ENCODE measurements at regions not wholly inside any gene's neighbourhood (a gene's known extent, or its start where the extent isn't known, plus 50 kb on each side); places are given as distances from the start of the nearest gene placed in this dataset.
"Not testable (repeated sequence)": the region's sequence is repeated elsewhere in the genome, so short reads cannot be mapped to it uniquely, and the experiment has no call there.

DNA sequence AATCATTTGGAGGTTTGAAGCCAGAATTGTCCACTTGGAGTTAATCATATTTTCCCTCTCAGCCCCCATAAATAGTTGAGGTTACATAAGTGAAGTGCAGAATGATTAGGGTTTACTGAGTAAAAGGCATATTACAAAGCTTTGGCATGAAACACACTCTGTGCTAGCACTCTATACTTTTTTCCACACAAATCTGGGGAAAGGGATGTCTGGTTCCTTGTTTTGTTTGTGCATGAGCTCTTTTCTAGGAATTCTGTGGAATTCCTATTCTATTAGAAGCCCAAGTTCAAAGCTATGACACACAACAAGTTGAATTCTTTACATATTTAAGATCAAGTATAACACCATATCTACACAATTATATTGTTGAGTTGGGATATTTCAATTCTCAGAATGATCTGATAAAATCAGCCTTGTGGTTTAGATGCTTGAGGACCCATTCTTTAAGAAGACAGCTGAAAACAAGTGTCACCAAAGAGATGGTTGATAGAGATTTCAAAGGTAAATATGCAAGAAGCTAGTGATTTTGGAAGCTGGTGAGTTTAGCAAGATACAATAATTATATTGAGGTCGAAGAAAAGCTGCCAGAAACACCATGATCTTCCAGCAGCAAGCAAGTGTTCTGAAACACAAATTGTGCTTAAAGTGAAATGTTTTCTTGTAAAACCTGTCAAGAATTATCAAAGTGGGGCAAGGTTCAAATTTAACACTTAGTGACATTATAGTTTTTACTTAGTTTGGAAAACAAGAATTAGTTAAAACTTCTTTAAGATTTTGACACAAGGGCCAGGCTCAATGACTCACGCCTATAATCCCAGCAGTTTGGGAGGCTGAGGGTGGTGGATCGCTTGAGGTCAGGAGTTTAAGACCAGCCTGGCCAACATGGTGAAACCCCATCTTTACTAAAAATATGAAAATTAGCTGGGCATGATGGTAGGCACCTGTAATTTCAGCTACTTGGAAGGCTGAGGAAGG lies 122.6 kb downstream of the INHBA start:
- DNase-seq (ENCODE audit: extremely low read depth, low read depth): no peak

- no peak for DNase-seq (ENCODE audit: extremely low read depth, low read depth)
Measured at GRCh38 chr7:41578700-41579099, 124.2 kb downstream of the INHBA start.

- DNase-seq (ENCODE audit: extremely low read depth, low read depth): peak; percentile 72
Measured at GRCh38 chr7:41576166-41576565, 126.7 kb downstream of the INHBA start.

DNA sequence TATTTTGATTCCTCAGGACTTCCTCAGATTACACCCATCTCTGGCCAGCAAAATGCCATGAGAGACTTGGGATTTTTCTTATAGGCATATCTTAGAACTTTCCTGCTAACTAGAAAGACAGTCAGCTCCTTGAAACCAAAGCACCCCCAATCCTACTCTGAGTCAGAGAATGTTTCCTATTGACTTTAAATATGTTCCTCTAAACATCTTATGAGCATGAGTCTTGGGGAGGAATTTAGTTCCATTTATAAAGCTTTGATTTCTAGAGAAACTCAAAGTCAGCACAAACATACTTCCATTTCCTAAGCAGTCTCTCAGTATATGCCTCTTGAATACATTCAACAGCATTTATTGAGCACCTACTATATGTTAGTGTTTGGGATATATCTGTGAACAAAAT lies 128.5 kb downstream of the INHBA start:
- no peak for DNase-seq (ENCODE audit: extremely low read depth, low read depth)

DNA sequence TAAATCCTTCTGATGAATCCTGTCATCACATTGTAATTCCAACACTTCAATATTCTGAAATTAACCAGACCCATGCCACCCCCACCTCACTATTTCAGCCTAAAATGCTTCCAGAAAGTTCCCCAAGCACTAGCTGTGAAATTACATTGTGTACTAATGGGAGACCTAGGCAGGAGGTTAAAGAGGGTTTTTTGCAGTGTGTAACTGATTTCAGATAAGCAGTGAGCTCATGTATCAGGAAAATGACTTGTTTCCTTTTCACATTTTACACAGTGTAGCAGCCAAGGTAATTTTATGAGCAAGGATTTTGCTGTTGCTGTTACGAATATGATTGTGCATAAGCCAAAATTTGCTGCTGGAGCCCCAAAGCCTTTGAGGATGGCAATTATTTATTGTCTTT lies 129.0 kb downstream of the INHBA start:
- no peak for DNase-seq (ENCODE audit: extremely low read depth, low read depth)

- DNase-seq (ENCODE audit: extremely low read depth, low read depth): no peak
Measured at GRCh38 chr7:41573443-41573842, 129.4 kb downstream of the INHBA start.

DNA sequence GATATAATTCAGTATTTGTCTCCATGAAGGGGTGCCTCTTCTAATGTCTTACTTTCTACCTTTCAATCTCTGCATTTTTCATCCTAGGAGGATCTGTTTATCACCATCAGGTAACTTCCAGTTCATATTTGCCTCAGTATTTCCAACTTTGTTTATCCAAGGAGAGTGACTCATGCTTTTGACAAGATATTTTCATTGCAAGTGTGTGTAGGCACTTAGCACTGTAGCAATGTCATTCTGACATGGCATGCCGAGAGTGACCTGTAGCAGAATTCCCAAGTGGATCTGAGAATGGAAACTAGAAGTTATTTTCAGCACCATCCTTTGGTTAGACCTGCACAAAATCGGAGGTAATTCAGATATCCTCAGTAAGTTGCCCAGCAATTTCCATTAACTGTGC lies 129.9 kb downstream of the INHBA start:
- DNase-seq (ENCODE audit: extremely low read depth, low read depth): peak; percentile 90

DNA sequence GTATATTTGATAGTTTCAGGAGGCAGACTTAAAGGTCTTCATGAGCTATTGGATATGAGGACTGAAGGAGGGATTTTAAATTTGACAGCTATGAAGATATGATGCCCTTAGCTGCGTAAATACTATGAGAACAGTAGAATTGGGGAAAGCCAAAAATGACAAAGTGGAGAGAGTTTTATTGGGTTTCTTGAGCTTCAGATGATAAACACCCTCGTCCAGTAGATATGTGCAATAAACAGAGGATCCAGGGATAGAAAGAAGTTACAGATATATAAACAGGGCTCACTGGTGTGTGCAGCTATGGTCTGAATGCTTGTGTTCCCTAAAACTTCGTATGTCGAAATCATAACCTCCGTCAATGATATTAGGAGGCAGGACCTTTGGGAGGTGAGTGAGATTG lies 131.3 kb downstream of the INHBA start:
- DNase-seq (ENCODE audit: extremely low read depth, low read depth): peak; percentile 37

- DNase-seq (ENCODE audit: extremely low read depth, low read depth): peak; percentile 60
Measured at GRCh38 chr7:41570766-41571165, 132.1 kb downstream of the INHBA start.

DNA sequence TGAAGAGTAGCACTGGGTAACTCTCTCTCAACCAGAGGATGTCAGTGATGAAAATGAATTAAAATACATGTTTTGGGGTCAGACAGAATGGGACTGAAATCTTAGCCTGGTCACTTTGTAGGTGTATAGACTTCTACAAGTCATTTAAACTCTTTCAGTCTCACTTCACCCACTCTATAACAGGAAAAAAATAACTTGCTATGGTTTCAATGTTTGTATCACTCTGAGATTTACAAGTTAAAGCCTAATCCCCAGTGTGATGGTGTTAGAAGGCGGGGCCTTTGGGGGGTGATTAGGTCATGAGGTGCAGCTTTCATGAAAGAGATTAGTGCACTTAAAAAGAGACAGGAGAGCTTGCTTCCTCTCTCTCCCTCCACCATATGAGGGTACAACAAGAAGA lies 134.8 kb downstream of the INHBA start:
- no peak for DNase-seq (ENCODE audit: extremely low read depth, low read depth)

DNA sequence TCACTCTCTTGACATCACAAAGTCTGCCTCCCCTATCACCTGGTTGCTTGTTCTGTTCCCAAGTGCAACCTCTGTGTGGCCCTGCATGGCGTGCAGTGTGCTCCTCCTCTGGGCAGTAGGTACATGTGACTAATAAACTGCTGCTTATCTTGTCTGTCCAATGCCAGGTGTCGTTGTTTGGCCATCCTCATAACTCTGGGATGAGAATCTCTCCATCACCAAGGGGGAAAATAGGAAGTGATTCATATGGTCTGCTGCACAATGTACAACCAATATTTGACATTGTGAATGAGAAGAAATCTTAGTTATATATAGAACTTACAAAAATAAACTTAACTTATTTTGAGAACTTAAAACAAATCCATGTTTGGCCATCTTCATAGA lies 135.2 kb downstream of the INHBA start:
- no peak for DNase-seq (ENCODE audit: extremely low read depth, low read depth)

DNA sequence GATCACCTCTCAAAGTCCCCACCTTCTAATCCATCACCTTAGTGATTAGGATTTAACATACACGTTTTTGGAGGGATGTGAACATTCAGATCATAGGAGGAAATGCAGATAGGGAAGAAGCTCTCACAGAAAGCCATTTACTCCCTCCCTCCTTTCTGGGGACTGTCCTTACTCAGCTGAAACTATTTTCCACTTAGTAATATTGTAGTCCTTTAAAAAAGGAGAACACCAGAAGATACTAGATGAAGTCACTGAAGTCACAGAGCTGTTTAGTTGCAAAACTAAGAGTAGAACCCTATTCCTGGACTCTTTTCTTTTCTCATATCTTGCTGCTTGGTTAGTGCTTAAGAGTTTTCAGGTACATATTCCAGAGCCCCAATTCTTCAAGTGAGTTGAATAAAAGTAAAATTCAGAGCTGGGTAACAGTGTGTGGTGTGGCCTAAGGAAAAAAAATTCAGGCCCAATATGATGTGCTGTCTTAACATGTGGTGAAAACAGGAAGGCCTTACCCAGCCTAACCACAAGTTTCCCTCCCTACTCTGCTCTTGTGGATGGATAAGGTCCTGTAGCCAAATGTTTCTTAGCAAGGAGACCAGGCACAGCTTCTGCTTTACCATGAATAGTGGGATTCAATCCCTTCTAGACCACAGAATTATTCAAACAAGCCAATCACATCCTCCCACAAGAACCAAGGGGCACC lies 135.7 kb downstream of the INHBA start:
- no peak for DNase-seq (ENCODE audit: extremely low read depth, low read depth)

- DNase-seq (ENCODE audit: extremely low read depth, low read depth): no peak
Measured at GRCh38 chr7:41566581-41566980, 136.3 kb downstream of the INHBA start.

- no peak for DNase-seq (ENCODE audit: extremely low read depth, low read depth)
Measured at GRCh38 chr7:41565655-41566054, 137.2 kb downstream of the INHBA start.

GRCh38 chr7:41559426-41559825 lies 143.5 kb downstream of the INHBA start:
- DNase-seq (ENCODE audit: extremely low read depth, low read depth): no peak

- DNase-seq (ENCODE audit: extremely low read depth, low read depth): no peak
Measured at GRCh38 chr7:41554481-41554880, 148.4 kb downstream of the INHBA start.

- DNase-seq (ENCODE audit: extremely low read depth, low read depth): not testable (repeated sequence)
Measured at GRCh38 chr7:41550046-41550445, 152.8 kb downstream of the INHBA start.

DNA sequence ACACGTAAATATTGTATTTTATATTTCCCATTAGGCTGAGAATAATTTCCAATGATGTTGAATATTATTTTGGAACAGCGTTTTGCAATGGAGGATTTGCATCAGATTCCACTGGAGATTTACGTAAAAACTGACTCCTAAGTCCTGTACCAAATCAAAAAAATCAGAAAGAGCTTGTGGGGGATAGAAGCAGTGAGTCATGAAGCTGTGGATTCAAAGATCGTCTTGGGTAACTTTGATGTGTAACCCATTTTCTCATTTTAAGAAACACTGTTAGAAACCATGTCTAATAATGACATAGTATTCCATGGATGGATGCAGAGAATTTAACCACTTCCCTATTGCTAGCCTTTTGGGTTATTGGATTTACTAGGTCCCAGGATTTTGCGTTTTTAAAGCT lies 158.6 kb downstream of the INHBA start:
- no peak for DNase-seq (ENCODE audit: extremely low read depth, low read depth)

DNA sequence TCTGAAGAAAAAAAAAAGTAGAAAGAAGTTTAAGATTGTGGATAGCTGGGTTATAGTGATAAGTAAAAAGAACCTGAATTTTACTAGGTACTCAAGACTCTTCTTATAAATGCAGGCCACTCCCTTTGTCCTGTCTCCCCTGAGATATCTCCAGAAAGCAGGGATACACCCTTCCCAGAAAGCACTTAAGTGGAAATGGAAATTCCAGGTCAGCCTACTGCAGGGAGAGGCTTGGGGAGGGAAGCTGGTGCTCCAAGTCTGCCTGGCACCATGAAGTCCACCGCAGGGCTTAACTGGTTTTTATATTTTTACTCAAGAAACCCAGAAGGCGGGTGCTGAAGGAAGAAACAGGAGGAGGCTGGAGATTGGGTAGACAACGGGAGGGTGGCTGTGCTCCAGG lies 162.3 kb downstream of the INHBA start:
- DNase-seq (ENCODE audit: extremely low read depth, low read depth): no peak

- DNase-seq (ENCODE audit: extremely low read depth, low read depth): no peak
Measured at GRCh38 chr7:41538810-41539724, 163.8 kb downstream of the INHBA start.

All from NCI-H460 (cell line).